Left colon (tissue), 2 donors: ENCODE measurements at regions not wholly inside any gene's neighbourhood (a gene's known extent, or its start where the extent isn't known, plus 50 kb on each side); places are given as distances from the start of the nearest gene placed in this dataset.

Experiments used
- ATAC-seq: fragments of 200-7000 bp; cut with Tn5 transposase; one replicate; pipeline ENCODE4 v1.9.1; 2020; ENCODE audit warnings: mild to moderate bottlenecking, moderate library complexity
- DNase-seq, 2 donors: peaks; one replicate each; pipeline ENCODE4 v3.0.0-alpha.2; 2020
- intact Hi-C, 2 donors: fragments of 100-400 bp; cut with DNase I in 1 of 2; cut with micrococcal nuclease in 1 of 2; formaldehyde crosslinking; loops; one replicate each; pipeline versions ENCODE4 v1.11.2 to v1.14.0; 2022; cut with DNase I, micrococcal nuclease
- donor health status: DM: no; HTN: no; CAD: no.
- donor health status: DM: yes; HTN: yes; CAD: no.

GRCh38 chr10:63886281-63887022 lies 365.3 kb downstream of the REEP3 start:
- ATAC-seq = no peak
- intact Hi-C loops = no loop called here
- no peak for DNase-seq

- intact Hi-C loops = no loop called here
- ATAC-seq = no peak
- DNase-seq = no peak
Observed at GRCh38 chr10:63887023-63887589, 365.9 kb downstream of the REEP3 start.

- intact Hi-C loops = no loop called here
- no peak for ATAC-seq
- no peak for DNase-seq
Observed at GRCh38 chr10:63887600-63888370, 366.6 kb downstream of the REEP3 start.

GRCh38 chr10:63889803-63890202 lies 368.6 kb downstream of the REEP3 start:
- DNase-seq (no peak), ATAC-seq (no peak)
- intact Hi-C loops = no loop called here

- DNase-seq = no peak
- intact Hi-C loops = no loop called here
- no peak for ATAC-seq
Observed at GRCh38 chr10:63896992-63897391, 375.8 kb downstream of the REEP3 start.

GRCh38 chr10:63899673-63900300 lies 378.6 kb downstream of the REEP3 start:
- no peak for ATAC-seq

GRCh38 chr10:63901228-63901627 lies 380.0 kb downstream of the REEP3 start:
- DNase-seq (no peak), ATAC-seq (no peak)
- intact Hi-C loops = no loop called here

More at GRCh38 chr10:63899673-63900300, 378.6 kb downstream of the REEP3 start:
- no peak for DNase-seq
- intact Hi-C loops = no loop called here

- ATAC-seq = no peak
- intact Hi-C loops = no loop called here
Observed at GRCh38 chr10:63901881-63902280, 380.7 kb downstream of the REEP3 start.

GRCh38 chr10:63910806-63911205 lies 389.6 kb downstream of the REEP3 start:
- intact Hi-C loops = no loop called here
- DNase-seq (no peak), ATAC-seq (no peak)

More at GRCh38 chr10:63901881-63902280, 380.7 kb downstream of the REEP3 start:
- DNase-seq = no peak

- intact Hi-C loops = no loop called here
- DNase-seq (no peak), ATAC-seq (no peak)
Observed at GRCh38 chr10:63915240-63915639, 394.0 kb downstream of the REEP3 start.

GRCh38 chr10:63917363-63917762 lies 396.2 kb downstream of the REEP3 start:
- DNase-seq = no peak
- ATAC-seq = no peak
- intact Hi-C loops = no loop called here

- intact Hi-C loops = no loop called here
- DNase-seq = no peak
- no peak for ATAC-seq
Observed at GRCh38 chr10:63919575-63920279, 398.5 kb downstream of the REEP3 start.

GRCh38 chr10:63920926-63921325 lies 399.7 kb downstream of the REEP3 start:
- ATAC-seq (no peak), DNase-seq (no peak)

GRCh38 chr10:63921908-63922467 lies 400.8 kb downstream of the REEP3 start:
- intact Hi-C loops = no loop called here
- DNase-seq (no peak), ATAC-seq (no peak)

More at GRCh38 chr10:63920926-63921325, 399.7 kb downstream of the REEP3 start:
- intact Hi-C loops = no loop called here

GRCh38 chr10:63922468-63923284 lies 401.5 kb downstream of the REEP3 start:
- intact Hi-C loops = no loop called here
- ATAC-seq (no peak), DNase-seq (no peak)

- DNase-seq (no peak), ATAC-seq (no peak)
- intact Hi-C loops = no loop called here
Observed at GRCh38 chr10:63929831-63930467, 408.7 kb downstream of the REEP3 start.

- ATAC-seq (no peak), DNase-seq (no peak)
- intact Hi-C loops = no loop called here
Observed at GRCh38 chr10:63930584-63930983, 409.4 kb downstream of the REEP3 start.
